GM19023 (cell line): ENCODE measurements at regions not wholly inside any gene's neighbourhood (a gene's known extent, or its start where the extent isn't known, plus 50 kb on each side); places are given as distances from the start of the nearest gene placed in this dataset.
"Not testable (repeated sequence)": the region's sequence is repeated elsewhere in the genome, so short reads cannot be mapped to it uniquely, and the experiment has no call there.

Source experiments
- ATAC-seq: cut with Tn5 transposase; IDR thresholded peaks from one replicate; pipeline ENCODE4 v1.9.1; 2021; ENCODE audit warnings: mild to moderate bottlenecking, moderate library complexity; ENCODE audit not compliant: unreplicated experiment

GRCh38 chr14:83133981-83134645 is 1600.5 kb upstream of the SEL1L start:
- ATAC-seq, result no peak

- ATAC-seq, result no peak
These were observed 1607.1 kb upstream of the SEL1L start for GRCh38 chr14:83140756-83141155.

- no peak for ATAC-seq
These were observed 1613.4 kb upstream of the SEL1L start for GRCh38 chr14:83147006-83147405.

GRCh38 chr14:83151571-83151970 is 1617.9 kb upstream of the SEL1L start:
- ATAC-seq, result no peak

- ATAC-seq, result no peak
These were observed 1619.4 kb upstream of the SEL1L start for GRCh38 chr14:83153081-83153480.

- ATAC-seq, result no peak
These were observed 1628.8 kb upstream of the SEL1L start for GRCh38 chr14:83162361-83162929.

GRCh38 chr14:83163016-83163415 is 1629.4 kb upstream of the SEL1L start:
- ATAC-seq, result no peak

- no peak for ATAC-seq
These were observed 1630.4 kb upstream of the SEL1L start for GRCh38 chr14:83164016-83164415.

GRCh38 chr14:83164591-83164990 is 1630.9 kb upstream of the SEL1L start:
- no peak for ATAC-seq

- no peak for ATAC-seq
These were observed 1636.5 kb upstream of the SEL1L start for GRCh38 chr14:83170165-83170564.

- ATAC-seq, result no peak
These were observed 1638.1 kb upstream of the SEL1L start for GRCh38 chr14:83171761-83172160.

GRCh38 chr14:83172363-83172762 is 1638.7 kb upstream of the SEL1L start:
- ATAC-seq, result no peak

- ATAC-seq, result no peak
These were observed 1640.0 kb upstream of the SEL1L start for GRCh38 chr14:83173687-83174086.

- no peak for ATAC-seq
These were observed 1650.9 kb upstream of the SEL1L start for GRCh38 chr14:83184531-83184930.

- not testable (repeated sequence) for ATAC-seq
These were observed 1654.7 kb upstream of the SEL1L start for GRCh38 chr14:83188311-83188710.

GRCh38 chr14:83196236-83196635 is 1662.6 kb upstream of the SEL1L start:
- ATAC-seq, result no peak

GRCh38 chr14:83197271-83197670 is 1663.6 kb upstream of the SEL1L start:
- ATAC-seq, result no peak

- ATAC-seq, result no peak
These were observed 1673.9 kb upstream of the SEL1L start for GRCh38 chr14:83207550-83207949.

- ATAC-seq, result no peak
These were observed 1674.7 kb upstream of the SEL1L start for GRCh38 chr14:83208341-83208740.

GRCh38 chr14:83217492-83217891 is 1683.8 kb upstream of the SEL1L start:
- ATAC-seq, result no peak

GRCh38 chr14:83247924-83248639 is 1714.4 kb upstream of the SEL1L start:
- ATAC-seq, result no peak

GRCh38 chr14:83251402-83251801 is 1717.7 kb upstream of the SEL1L start:
- ATAC-seq, result no peak
